ENCODE measurements at regions not wholly inside any gene's neighbourhood (a gene's known extent, or its start where the extent isn't known, plus 50 kb on each side); places are given as distances from the start of the nearest gene placed in this dataset.

DNA sequence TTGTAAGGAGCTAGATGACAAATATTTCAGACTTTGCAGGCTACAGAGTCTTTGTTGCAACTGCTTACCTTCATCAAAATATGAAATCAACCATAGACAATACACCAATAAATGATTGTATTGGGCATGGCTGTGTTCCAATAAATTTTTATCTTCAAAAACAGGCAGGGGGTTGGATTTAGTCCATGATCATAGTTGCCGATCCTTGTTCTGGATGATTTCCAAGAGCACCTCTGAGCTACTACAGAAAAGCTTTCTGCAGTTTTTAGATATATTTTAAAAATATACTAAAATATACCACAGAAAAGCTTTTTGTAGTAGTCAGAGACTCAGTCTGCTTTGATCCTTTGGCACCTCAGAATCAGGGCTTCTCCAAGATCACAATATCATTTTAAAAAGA, 145.0 kb downstream of the HTR1B start:
- intact Hi-C loops (cut with DNase I), result no loop called here
- H3K27ac ChIP-seq, result no peak overlapping the region

DNA sequence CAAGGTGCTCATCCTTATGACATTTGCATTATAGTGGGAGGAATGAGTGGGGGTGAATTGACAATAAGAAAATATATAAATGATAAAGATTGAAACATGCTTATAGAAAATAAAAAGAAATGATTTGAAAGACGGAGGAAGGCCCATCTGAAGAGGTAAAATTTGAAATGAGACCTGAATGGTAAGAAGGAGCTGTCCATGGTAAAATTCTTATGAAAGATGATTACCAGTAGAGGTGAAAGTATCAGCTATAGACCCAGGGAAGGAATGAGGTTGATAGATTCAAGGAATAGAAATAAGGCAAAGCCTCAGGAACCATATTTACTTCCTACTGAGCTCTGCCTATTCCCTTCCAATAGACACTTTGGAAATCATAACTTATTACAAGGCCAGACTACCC, 149.7 kb downstream of the HTR1B start:
- Histone ChIP-seq H3K27ac (no peak overlapping the region), H3K4me1 (no peaks in the 10 kb centered on the region), H3K27me3 (no peaks in the 10 kb centered on the region), H3K4me3 (no peak overlapping the region), H3K9me3 (no peaks in the 10 kb centered on the region), H3K36me3 (no peaks in the 10 kb centered on the region)
- DNase-seq, result no peak
- TF ChIP-seq, protein P1, sequence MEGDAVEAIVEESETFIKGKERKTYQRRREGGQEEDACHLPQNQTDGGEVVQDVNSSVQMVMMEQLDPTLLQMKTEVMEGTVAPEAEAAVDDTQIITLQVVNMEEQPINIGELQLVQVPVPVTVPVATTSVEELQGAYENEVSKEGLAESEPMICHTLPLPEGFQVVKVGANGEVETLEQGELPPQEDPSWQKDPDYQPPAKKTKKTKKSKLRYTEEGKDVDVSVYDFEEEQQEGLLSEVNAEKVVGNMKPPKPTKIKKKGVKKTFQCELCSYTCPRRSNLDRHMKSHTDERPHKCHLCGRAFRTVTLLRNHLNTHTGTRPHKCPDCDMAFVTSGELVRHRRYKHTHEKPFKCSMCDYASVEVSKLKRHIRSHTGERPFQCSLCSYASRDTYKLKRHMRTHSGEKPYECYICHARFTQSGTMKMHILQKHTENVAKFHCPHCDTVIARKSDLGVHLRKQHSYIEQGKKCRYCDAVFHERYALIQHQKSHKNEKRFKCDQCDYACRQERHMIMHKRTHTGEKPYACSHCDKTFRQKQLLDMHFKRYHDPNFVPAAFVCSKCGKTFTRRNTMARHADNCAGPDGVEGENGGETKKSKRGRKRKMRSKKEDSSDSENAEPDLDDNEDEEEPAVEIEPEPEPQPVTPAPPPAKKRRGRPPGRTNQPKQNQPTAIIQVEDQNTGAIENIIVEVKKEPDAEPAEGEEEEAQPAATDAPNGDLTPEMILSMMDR (IDR thresholded peaks at IDR 0.05), result no peak
- ATAC-seq, result no peak
- intact Hi-C loops (cut with DNase I), result no loop called here
- 81 to 86% methylated on average over 1 of the region's 1 CpG for WGBS, 2 donors
- FAIRE-seq, result no peak

More for the DNA sequence above, 145.0 kb downstream of the HTR1B start:
- WGBS, 2 donors, result 24 to 45% methylated on average over 1 of the region's 1 CpG
- DNase-seq, result no peak
- TF ChIP-seq, protein P1 (IDR thresholded peaks at IDR 0.05), result no peak
- Histone ChIP-seq H3K27me3 (no peaks in the 10 kb centered on the region), H3K4me3 (no peak overlapping the region), H3K4me1 (peaks cover 0 to 5% (median 0%) of the 10 kb centered on the region in 3 donors), H3K9me3 (no peaks in the 10 kb centered on the region), H3K36me3 (no peaks in the 10 kb centered on the region)
- FAIRE-seq, result no peak
- no peak for ATAC-seq

DNA sequence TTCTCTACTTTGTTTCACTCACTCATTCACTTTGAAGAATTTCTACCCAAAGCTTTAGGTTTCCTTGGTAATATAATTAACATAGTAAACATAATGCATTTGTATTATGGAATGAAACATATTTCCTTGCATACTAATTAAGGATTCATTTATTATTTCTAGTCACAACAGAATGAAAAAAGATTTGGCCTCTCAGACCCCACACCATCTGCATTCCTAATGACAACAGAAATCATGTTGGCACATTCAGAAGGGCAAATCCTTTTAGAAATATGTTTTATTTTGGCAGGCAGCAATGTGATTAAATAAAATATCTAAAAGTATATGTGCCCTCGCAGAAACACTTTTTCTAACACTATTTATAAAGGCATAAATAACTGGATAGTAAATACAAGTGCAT, 163.4 kb downstream of the HTR1B start:
- no peaks in the 10 kb centered on the region for H3K36me3 ChIP-seq
- ATAC-seq, result no peak
- FAIRE-seq, result no peak
- H3K4me1 ChIP-seq, result peaks cover 0 to 3% (median 2%) of the 10 kb centered on the region in 3 donors
- no peak overlapping the region for H3K27ac ChIP-seq
- H3K27me3 ChIP-seq, result no peaks in the 10 kb centered on the region
- WGBS, 2 donors, result 64 to 86% methylated on average over 1 of the region's 1 CpG
- intact Hi-C loops (cut with DNase I), result no loop called here
- H3K4me3 ChIP-seq, result no peak overlapping the region
- TF ChIP-seq, protein P1 (IDR thresholded peaks at IDR 0.05), result no peak
- H3K9me3 ChIP-seq, result no peaks in the 10 kb centered on the region
- DNase-seq, result no peak

DNA sequence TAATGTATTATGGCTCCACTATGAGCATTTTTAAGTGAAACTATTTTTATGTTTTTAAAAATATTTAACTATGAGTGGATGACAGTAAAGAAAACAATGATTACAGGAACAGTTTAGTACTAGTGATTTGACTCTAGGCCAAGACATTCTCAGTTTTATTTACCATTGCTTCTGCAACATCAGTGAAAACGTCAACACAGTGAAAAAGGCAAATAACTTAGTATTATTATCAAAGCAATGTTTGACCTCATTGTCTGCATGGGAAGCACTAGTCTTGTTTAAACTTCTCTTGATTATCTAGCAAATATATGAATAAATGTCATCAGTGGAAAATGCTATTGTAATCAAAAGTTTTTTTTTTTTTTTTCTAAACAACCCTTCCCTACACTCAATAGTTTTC, 165.0 kb downstream of the HTR1B start:
- Histone ChIP-seq H3K27ac (no peak overlapping the region), H3K4me3 (no peak overlapping the region), H3K27me3 (no peaks in the 10 kb centered on the region), H3K9me3 (no peaks in the 10 kb centered on the region), H3K4me1 (peaks cover 0 to 3% (median 2%) of the 10 kb centered on the region in 3 donors), H3K36me3 (no peaks in the 10 kb centered on the region)
- no peak for FAIRE-seq
- intact Hi-C loops (cut with DNase I), result no loop called here
- ATAC-seq, result no peak
- no peak for DNase-seq
- TF ChIP-seq, protein P1 (IDR thresholded peaks at IDR 0.05), result no peak
- WGBS, 2 donors, result 6 to 15% methylated on average over 1 of the region's 1 CpG

DNA sequence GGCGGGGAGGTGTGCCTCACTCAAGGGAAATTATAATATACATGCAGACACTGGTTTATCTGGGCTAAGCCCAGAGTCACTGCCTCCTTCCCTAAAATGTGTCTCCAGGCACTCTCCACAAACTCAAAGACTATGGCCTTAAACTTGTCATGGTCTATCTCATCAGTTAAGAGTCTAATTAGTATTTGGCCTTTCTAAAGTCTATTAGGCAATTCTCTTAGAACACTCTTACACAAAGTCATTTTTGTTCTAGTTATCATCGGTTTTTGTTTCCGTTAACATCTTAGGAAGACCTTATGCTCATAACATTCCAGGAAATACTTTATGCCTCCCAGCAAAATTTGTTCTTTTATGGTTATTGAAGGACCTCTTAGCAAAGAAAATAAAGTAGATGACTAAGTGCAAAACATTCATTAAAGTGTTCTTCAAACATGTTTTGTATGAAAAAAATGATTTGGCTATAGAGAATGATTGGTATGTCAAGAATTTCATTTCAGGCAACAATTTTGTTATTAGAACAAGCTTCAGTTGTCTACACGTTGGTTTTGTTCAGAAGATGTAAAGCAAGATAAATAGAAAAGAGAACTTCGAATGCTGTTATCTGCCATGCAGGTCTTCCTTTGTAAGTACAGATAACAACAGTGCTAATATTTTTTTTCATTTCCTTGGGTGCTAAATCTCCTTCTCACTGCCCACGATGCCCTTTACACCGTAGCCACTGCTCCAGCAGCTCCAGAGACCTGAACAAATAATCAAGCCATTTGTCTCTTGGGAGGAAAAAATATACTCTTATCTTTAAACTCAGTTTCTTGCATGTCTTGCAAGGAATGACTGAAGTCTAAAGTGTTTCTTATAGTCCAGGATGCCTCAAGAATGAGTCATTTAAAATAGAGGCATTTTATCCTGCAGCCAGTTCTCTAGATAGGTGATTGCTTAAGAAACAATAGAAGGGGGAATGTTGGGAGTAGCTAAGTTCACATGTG, 170.4 kb downstream of the HTR1B start:
- DNase-seq (no peak), FAIRE-seq (no peak), ATAC-seq (no peak)
- no peak overlapping the region for H3K4me3 ChIP-seq
- no peaks in the 10 kb centered on the region for H3K27me3 ChIP-seq
- TF ChIP-seq, protein P1 (IDR thresholded peaks at IDR 0.05), result no peak
- H3K9me3 ChIP-seq, result no peaks in the 10 kb centered on the region
- 50% methylated on average over 7 of the region's 7 CpGs for WGBS, 2 donors
- intact Hi-C loops (cut with DNase I), result no loop called here
- H3K36me3 ChIP-seq, result no peaks in the 10 kb centered on the region
- peaks cover 0 to under 1% (median 0%) of the 10 kb centered on the region in 3 donors for H3K4me1 ChIP-seq
- no peak overlapping the region for H3K27ac ChIP-seq
